HFF-Myc (cell line): ENCODE measurements at regions not wholly inside any gene's neighbourhood (a gene's known extent, or its start where the extent isn't known, plus 50 kb on each side); places are given as distances from the start of the nearest gene placed in this dataset.

Experiments
- DNase-seq: peaks from one replicate; pipeline ENCODE4 v3.0.0-alpha.2; 2011; ENCODE audit warnings: low read depth; ENCODE audit errors: extremely low read depth
- H3K4me3 ChIP-seq: replicated peaks from 2 replicates; pipeline ENCODE4 v1.5.1; 2011; ENCODE audit warnings: low read depth, mild to moderate bottlenecking, control low read depth, low read length
- TF ChIP-seq, protein P1 (sequence below): IDR thresholded peaks from 2 replicates; pipeline ENCODE4 v1.5.1; 2012; ENCODE audit warnings: mild to moderate bottlenecking, low read depth, low read length, control low read depth; ENCODE audit errors: missing control alignments

- TF ChIP-seq, protein P1, sequence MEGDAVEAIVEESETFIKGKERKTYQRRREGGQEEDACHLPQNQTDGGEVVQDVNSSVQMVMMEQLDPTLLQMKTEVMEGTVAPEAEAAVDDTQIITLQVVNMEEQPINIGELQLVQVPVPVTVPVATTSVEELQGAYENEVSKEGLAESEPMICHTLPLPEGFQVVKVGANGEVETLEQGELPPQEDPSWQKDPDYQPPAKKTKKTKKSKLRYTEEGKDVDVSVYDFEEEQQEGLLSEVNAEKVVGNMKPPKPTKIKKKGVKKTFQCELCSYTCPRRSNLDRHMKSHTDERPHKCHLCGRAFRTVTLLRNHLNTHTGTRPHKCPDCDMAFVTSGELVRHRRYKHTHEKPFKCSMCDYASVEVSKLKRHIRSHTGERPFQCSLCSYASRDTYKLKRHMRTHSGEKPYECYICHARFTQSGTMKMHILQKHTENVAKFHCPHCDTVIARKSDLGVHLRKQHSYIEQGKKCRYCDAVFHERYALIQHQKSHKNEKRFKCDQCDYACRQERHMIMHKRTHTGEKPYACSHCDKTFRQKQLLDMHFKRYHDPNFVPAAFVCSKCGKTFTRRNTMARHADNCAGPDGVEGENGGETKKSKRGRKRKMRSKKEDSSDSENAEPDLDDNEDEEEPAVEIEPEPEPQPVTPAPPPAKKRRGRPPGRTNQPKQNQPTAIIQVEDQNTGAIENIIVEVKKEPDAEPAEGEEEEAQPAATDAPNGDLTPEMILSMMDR, result no peak
- H3K4me3 ChIP-seq, result no peak overlapping the region
- no peak for DNase-seq
These were observed 936.1 kb upstream of the NR2F2 start for GRCh38 chr15:95394186-95395067.

GRCh38 chr15:95400428-95400827 lies 930.1 kb upstream of the NR2F2 start:
- TF ChIP-seq, protein P1, result no peak
- no peak overlapping the region for H3K4me3 ChIP-seq
- no peak for DNase-seq

DNA sequence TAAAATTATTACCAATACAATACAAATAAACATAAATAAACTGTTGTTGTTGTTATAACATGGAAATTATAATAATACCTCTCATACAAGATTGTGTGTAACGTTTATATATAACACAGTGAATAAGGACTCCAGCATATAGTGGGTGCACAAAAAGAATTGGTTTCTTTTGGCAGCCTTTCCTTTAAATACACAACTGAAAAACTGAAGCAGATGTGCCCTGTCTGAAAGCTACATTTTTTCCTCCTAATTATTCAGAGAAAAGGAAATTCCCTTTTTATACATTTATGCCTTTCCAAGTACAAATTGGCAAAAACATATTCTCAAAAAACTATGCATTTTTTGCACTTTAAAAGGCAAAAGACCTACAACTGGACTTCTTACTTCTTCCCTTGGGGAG lies 928.9 kb upstream of the NR2F2 start:
- H3K4me3 ChIP-seq, result no peak overlapping the region
- no peak for DNase-seq
- TF ChIP-seq, protein P1, result no peak

DNA sequence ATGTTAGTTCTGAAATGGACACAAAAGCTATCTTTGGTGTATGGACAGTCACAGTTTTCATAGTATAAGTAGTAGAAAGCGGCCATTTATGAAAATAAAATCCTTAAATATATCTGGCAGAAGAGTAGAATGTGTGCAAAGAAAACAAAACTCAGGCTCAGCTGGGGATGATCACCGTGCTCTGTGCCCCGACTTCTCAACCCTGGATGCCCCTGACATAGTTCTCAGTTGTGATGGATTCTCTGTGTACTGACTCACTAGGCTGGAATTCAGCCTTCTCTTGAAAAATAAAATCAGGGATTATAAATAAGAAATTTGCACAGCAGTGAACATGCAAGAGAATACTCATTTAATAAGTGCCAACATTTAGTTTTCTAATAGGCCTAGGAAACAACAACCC lies 925.1 kb upstream of the NR2F2 start:
- DNase-seq, result no peak
- TF ChIP-seq, protein P1, result no peak
- no peak overlapping the region for H3K4me3 ChIP-seq

- DNase-seq, result no peak
- H3K4me3 ChIP-seq, result no peak overlapping the region
- TF ChIP-seq, protein P1, result no peak
These were observed 923.0 kb upstream of the NR2F2 start for GRCh38 chr15:95407534-95407933.

DNA sequence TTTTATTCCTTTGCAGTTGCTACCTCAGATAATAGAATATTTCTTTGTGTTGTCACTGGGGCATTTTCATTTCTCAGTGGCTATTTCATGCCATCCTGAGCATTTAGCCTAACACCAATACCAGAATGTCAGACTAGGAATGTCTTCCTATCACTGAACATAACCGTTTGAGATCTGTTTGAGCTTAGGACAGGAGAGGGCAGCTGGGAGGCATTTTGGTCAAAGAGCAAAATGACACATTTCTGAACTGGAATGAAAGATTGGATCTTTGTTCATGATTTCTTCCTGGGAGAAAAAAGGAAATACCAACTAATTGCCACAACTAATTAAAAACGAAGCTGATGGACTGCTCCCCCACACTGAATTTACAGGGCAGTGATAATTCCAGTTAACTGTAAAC lies 921.3 kb upstream of the NR2F2 start:
- no peak for DNase-seq
- TF ChIP-seq, protein P1, result no peak
- H3K4me3 ChIP-seq, result no peak overlapping the region
